ENCODE measurements at regions not wholly inside any gene's neighbourhood (a gene's known extent, or its start where the extent isn't known, plus 50 kb on each side); places are given as distances from the start of the nearest gene placed in this dataset.

- Histone ChIP-seq H3K4me1 (replicated peaks in 1 of 4; ENCODE audit: control insufficient read depth in 3 of 4, insufficient read depth in 4 of 4, low read length in 3 of 4) (no peaks in the 10 kb centered on the region), H3K9me3 (ENCODE audit: insufficient read depth in 2 of 2, low read depth in 1 of 2, low read length in 1 of 2) (no peaks in the 10 kb centered on the region), H4K91ac (replicated peaks; ENCODE audit: insufficient read length, low read length) (no peak overlapping the region), H3K79me1 (ENCODE audit: low read depth, low read length) (no peaks in the 10 kb centered on the region), H3K27ac (ENCODE audit: low read depth, low read length) (no peak overlapping the region), H2AK5ac (ENCODE audit: low read depth, low read length) (no peak overlapping the region), H3K4me2 (ENCODE audit: insufficient read depth in 1 of 2, low read depth in 2 of 2, low read length in 2 of 2) (no peak overlapping the region), H2AFZ (ENCODE audit: low read length) (no peak overlapping the region), H3K23me2 (ENCODE audit: low read depth, low read length) (no peaks in the 10 kb centered on the region), H3K9ac (replicated peaks in 1 of 4; ENCODE audit: extremely low read depth in 1 of 4, low read depth in 3 of 4, low read length in 3 of 4) (no peak overlapping the region), H4K20me1 (replicated peaks in 1 of 2; ENCODE audit: control insufficient read depth in 1 of 2, insufficient read depth in 2 of 2, low read length in 2 of 2) (no peaks in the 10 kb centered on the region), H3K56ac (replicated peaks; ENCODE audit: insufficient read length, low read depth, low read length) (no peak overlapping the region), H2BK20ac (ENCODE audit: low read length) (no peak overlapping the region), H2BK5ac (ENCODE audit: low read depth, low read length) (no peak overlapping the region), H3K27me3 (replicated peaks in 1 of 4; ENCODE audit: control insufficient read depth in 3 of 4, extremely low read depth in 1 of 4, insufficient read depth in 3 of 4, low read length in 3 of 4) (no peaks in the 10 kb centered on the region), H2BK12ac (ENCODE audit: low read depth, low read length) (no peak overlapping the region), H3K23ac (ENCODE audit: insufficient read length) (no peak overlapping the region), H3K79me2 (ENCODE audit: control insufficient read depth in 1 of 2, insufficient read depth in 2 of 2, low read length in 2 of 2) (no peaks in the 10 kb centered on the region), H2BK15ac (ENCODE audit: low read length) (no peak overlapping the region), H3K18ac (ENCODE audit: extremely low read depth, low read length) (no peak overlapping the region), H3K14ac (ENCODE audit: insufficient read length) (no peak overlapping the region), H4K8ac (ENCODE audit: extremely low read depth, insufficient read depth, low read length) (no peak overlapping the region), H3K36me3 (ENCODE audit: control insufficient read depth in 2 of 4, insufficient read depth in 4 of 4, low read length in 3 of 4) (no peaks in the 10 kb centered on the region), H3K4ac (replicated peaks; ENCODE audit: insufficient read length, low read depth, low read length) (no peak overlapping the region), H4K5ac (ENCODE audit: insufficient read length, low read depth, low read length) (no peak overlapping the region), H3K4me3 (ENCODE audit: extremely low read depth in 1 of 4, insufficient read depth in 2 of 4, low read depth in 3 of 4, low read length in 4 of 4) (no peak overlapping the region), H2BK120ac (replicated peaks; ENCODE audit: low read depth, low read length) (no peak overlapping the region)
- no peak for DNase-seq (ENCODE audit: low read depth in 1 of 2, low spot score in 2 of 2)
- WGBS, 2 experiments (ENCODE audit: extremely low coverage in 1 of 2, insufficient coverage in 1 of 2, insufficient read length in 1 of 2, insufficient replicate concordance in 2 of 2, low coverage in 1 of 2, low lambda C conversion rate in 2 of 2, missing lambda C conversion rate in 1 of 2) = 100% methylated on average over 3 of the region's 3 CpGs; no CpG with 5 or more reads in 1 of the 2 experiments
- TF ChIP-seq RAD21 (IDR thresholded peaks at IDR 0.05 in 1 of 2, conservative IDR thresholded peaks at IDR 0.05 in 1 of 2; ENCODE audit: low read depth in 2 of 2, low read length in 2 of 2) (no peak), SIN3A (conservative IDR thresholded peaks at IDR 0.05 in 1 of 2, IDR thresholded peaks at IDR 0.05 in 1 of 2; ENCODE audit: low read depth in 1 of 2, low read length in 2 of 2) (no peak), TEAD4 (IDR thresholded peaks at IDR 0.05; ENCODE audit: low read depth, low read length) (no peak), KDM1A (IDR thresholded peaks at IDR 0.05; ENCODE audit: borderline replicate concordance, low read length) (no peak), TAF7 (optimal IDR thresholded peaks at IDR 0.05; ENCODE audit: borderline replicate concordance, low read depth, low read length) (no peak)
- CTCF ChIA-PET (ENCODE audit: partially characterized antibody) = interaction anchor here (1.6 kb wide), 2 partner anchors 11 to 23 kb away, joined by 3 to 4 read pairs; no protein-coding TSS in a partner anchor
- POLR2A ChIA-PET (ENCODE audit: partially characterized antibody) = no interaction called here
- no peak for FAIRE-seq
Observed at GRCh38 chr18:37680911-37681310, 115.3 kb upstream of the CELF4 start.

Data from H1 (cell line).